ENCODE measurements at regions not wholly inside any gene's neighbourhood (a gene's known extent, or its start where the extent isn't known, plus 50 kb on each side); places are given as distances from the start of the nearest gene placed in this dataset.

- CTCF ChIA-PET: no interaction called here
- DNase-seq (ENCODE audit: low read depth, low spot score): no peak
Observed at GRCh38 chr13:80211566-80211965, 129.4 kb downstream of the SPRY2 start.

GRCh38 chr13:80204642-80205041, 136.3 kb downstream of the SPRY2 start:
- Histone ChIP-seq H3K27ac (ENCODE audit: low read depth, low read length) (no peak overlapping the region), H3K27me3 (ENCODE audit: control insufficient read depth, insufficient read depth, low read length) (no peaks in the 10 kb centered on the region), H3K9me3 (ENCODE audit: control insufficient read depth, insufficient read depth, low read length) (no peaks in the 10 kb centered on the region), H3K4me3 (ENCODE audit: low read depth, low read length) (no peak overlapping the region)
- DNase-seq (ENCODE audit: low read depth, low spot score): no peak
- no peak for TF ChIP-seq CTCF (IDR thresholded peaks at IDR 0.05; ENCODE audit: low read depth, low read length)
- POLR2A ChIA-PET: interaction anchor here (0.5 kb wide), 1 partner anchor 165 kb away, joined by 3 read pairs; no protein-coding TSS in a partner anchor
- CTCF ChIA-PET: interaction anchor here (0.7 to 2.0 kb wide), 3 partner anchors 10 to 1013 kb away, joined by 5 to 12 read pairs (median 5); no protein-coding TSS in a partner anchor

More at GRCh38 chr13:80211566-80211965, 129.4 kb downstream of the SPRY2 start:
- Histone ChIP-seq H3K4me3 (ENCODE audit: low read depth, low read length) (no peak overlapping the region), H3K27ac (ENCODE audit: low read depth, low read length) (no peak overlapping the region), H3K27me3 (ENCODE audit: control insufficient read depth, insufficient read depth, low read length) (no peaks in the 10 kb centered on the region), H3K9me3 (ENCODE audit: control insufficient read depth, insufficient read depth, low read length) (no peaks in the 10 kb centered on the region)
- no peak for TF ChIP-seq CTCF (IDR thresholded peaks at IDR 0.05; ENCODE audit: low read depth, low read length)
- POLR2A ChIA-PET: no interaction called here

- CTCF ChIA-PET: interaction anchor here (2.0 kb wide), 1 partner anchor 139 kb away, joined by 12 read pairs; no protein-coding TSS in a partner anchor
Observed at GRCh38 chr13:80203496-80203895, 137.4 kb downstream of the SPRY2 start.

GRCh38 chr13:80201694-80202468, 139.0 kb downstream of the SPRY2 start:
- ChIA-PET POLR2A (no interaction called here), CTCF (no interaction called here)
- no peak for TF ChIP-seq CTCF (IDR thresholded peaks at IDR 0.05; ENCODE audit: low read depth, low read length)
- DNase-seq (ENCODE audit: low read depth, low spot score): no peak
- H3K9me3 ChIP-seq (ENCODE audit: control insufficient read depth, insufficient read depth, low read length): no peaks in the 10 kb centered on the region
- H3K27me3 ChIP-seq (ENCODE audit: control insufficient read depth, insufficient read depth, low read length): no peaks in the 10 kb centered on the region
- no peak overlapping the region for H3K4me3 ChIP-seq (ENCODE audit: low read depth, low read length)
- H3K27ac ChIP-seq (ENCODE audit: low read depth, low read length): no peak overlapping the region

More at GRCh38 chr13:80203496-80203895, 137.4 kb downstream of the SPRY2 start:
- no peaks in the 10 kb centered on the region for H3K27me3 ChIP-seq (ENCODE audit: control insufficient read depth, insufficient read depth, low read length)
- H3K9me3 ChIP-seq (ENCODE audit: control insufficient read depth, insufficient read depth, low read length): no peaks in the 10 kb centered on the region
- no peak for TF ChIP-seq CTCF (IDR thresholded peaks at IDR 0.05; ENCODE audit: low read depth, low read length)
- no peak for DNase-seq (ENCODE audit: low read depth, low spot score)
- no peak overlapping the region for H3K4me3 ChIP-seq (ENCODE audit: low read depth, low read length)
- no peak overlapping the region for H3K27ac ChIP-seq (ENCODE audit: low read depth, low read length)
- POLR2A ChIA-PET: interaction anchor here (0.6 kb wide), 1 partner anchor 80 kb away, joined by 3 read pairs; no protein-coding TSS in a partner anchor

GRCh38 chr13:80199585-80200292, 141.2 kb downstream of the SPRY2 start:
- Histone ChIP-seq H3K27me3 (ENCODE audit: control insufficient read depth, insufficient read depth, low read length) (no peaks in the 10 kb centered on the region), H3K9me3 (ENCODE audit: control insufficient read depth, insufficient read depth, low read length) (no peaks in the 10 kb centered on the region), H3K27ac (ENCODE audit: low read depth, low read length) (no peak overlapping the region), H3K4me3 (ENCODE audit: low read depth, low read length) (no peak overlapping the region)
- no peak for DNase-seq (ENCODE audit: low read depth, low spot score)
- ChIA-PET CTCF (no interaction called here), POLR2A (no interaction called here)
- TF ChIP-seq CTCF (IDR thresholded peaks at IDR 0.05; ENCODE audit: low read depth, low read length): no peak

All from AG04450 (cell line).